Progenitor cell of endocrine pancreas (in vitro differentiated cells): ENCODE measurements at regions not wholly inside any gene's neighbourhood (a gene's known extent, or its start where the extent isn't known, plus 50 kb on each side); places are given as distances from the start of the nearest gene placed in this dataset.

ENCODE experiments used
- DNase-seq: peaks from one replicate; pipeline ENCODE4 v3.0.0; 2021; ENCODE audit warnings: low spot score; ENCODE audit not compliant: unreplicated experiment
- H3K27ac Mint-ChIP-seq: 2 replicates; pipeline ENCODE4 v1.8.0; 2021; ENCODE audit warnings: mild to moderate bottlenecking, moderate library complexity, mixed read lengths
- H3K27me3 Mint-ChIP-seq: 2 replicates; pipeline ENCODE4 v1.8.0; 2021; ENCODE audit warnings: mixed read lengths
- H3K36me3 Mint-ChIP-seq: 2 replicates; pipeline ENCODE4 v1.8.0; 2022; ENCODE audit warnings: mixed read lengths; ENCODE audit not compliant: insufficient read depth
- H3K4me1 Mint-ChIP-seq: 2 replicates; pipeline ENCODE4 v1.8.0; 2021; ENCODE audit warnings: low read depth, mixed read lengths
- H3K4me3 Mint-ChIP-seq: 2 replicates; pipeline ENCODE4 v1.8.0; 2021; ENCODE audit warnings: low read depth, mild to moderate bottlenecking, moderate library complexity, mixed read lengths
- H3K9me3 Mint-ChIP-seq: 2 replicates; pipeline ENCODE4 v1.8.0; 2021; ENCODE audit warnings: low read depth, mixed read lengths
- TF ChIP-seq, protein P1 (sequence below): fragments of 200-600 bp; sonication (generic); IDR thresholded peaks from one replicate; pipeline ENCODE4 v1.5.0; 2021; ENCODE audit warnings: antibody characterized with exemption, mild to moderate bottlenecking; ENCODE audit not compliant: unreplicated experiment

DNA sequence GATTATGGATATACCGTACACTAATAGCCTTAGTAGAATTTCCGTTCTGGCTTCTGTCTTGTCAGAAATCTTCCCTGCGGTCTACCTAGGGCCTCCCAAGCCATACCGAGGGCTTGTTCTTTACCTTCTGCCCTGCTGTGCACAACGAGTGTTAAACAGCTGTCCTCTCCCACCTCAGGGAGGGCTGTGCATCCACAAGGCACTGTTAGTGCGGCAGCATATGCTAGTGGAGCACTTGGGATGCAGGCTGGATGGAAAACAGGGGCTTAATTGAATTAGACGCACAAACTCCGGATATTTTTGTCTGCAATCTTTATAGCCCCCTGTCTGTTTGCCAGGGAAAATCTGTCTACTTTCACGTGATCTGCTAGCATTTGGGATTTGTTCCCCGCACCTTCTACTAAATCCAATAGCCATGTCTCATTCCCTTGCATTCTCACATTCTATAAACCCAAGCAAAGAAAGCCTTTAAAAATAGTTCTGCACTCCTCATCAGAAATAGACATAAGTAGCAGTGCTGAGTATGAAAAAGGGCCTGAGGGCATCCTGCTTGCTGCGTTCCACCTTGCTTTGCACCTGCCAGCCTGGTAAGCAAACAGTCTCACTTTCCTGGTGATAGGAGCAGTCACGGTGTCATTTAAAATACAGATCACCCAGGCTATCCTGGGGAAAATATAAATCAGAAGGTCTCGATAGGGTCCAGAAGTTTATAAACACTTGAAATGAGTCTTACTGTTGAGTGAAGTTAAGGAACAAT is 382.6 kb downstream of the RASEF start:
- no peaks in the 10 kb centered on the region for H3K36me3 Mint-ChIP-seq
- H3K4me3 Mint-ChIP-seq: no peak overlapping the region
- TF ChIP-seq, protein P1, sequence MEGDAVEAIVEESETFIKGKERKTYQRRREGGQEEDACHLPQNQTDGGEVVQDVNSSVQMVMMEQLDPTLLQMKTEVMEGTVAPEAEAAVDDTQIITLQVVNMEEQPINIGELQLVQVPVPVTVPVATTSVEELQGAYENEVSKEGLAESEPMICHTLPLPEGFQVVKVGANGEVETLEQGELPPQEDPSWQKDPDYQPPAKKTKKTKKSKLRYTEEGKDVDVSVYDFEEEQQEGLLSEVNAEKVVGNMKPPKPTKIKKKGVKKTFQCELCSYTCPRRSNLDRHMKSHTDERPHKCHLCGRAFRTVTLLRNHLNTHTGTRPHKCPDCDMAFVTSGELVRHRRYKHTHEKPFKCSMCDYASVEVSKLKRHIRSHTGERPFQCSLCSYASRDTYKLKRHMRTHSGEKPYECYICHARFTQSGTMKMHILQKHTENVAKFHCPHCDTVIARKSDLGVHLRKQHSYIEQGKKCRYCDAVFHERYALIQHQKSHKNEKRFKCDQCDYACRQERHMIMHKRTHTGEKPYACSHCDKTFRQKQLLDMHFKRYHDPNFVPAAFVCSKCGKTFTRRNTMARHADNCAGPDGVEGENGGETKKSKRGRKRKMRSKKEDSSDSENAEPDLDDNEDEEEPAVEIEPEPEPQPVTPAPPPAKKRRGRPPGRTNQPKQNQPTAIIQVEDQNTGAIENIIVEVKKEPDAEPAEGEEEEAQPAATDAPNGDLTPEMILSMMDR: no peak
- H3K9me3 Mint-ChIP-seq: peaks cover 2% of the 10 kb centered on the region
- H3K27ac Mint-ChIP-seq: no peak overlapping the region
- DNase-seq: no peak
- peaks cover 10% of the 10 kb centered on the region for H3K27me3 Mint-ChIP-seq
- H3K4me1 Mint-ChIP-seq: peaks cover 20% of the 10 kb centered on the region

DNA sequence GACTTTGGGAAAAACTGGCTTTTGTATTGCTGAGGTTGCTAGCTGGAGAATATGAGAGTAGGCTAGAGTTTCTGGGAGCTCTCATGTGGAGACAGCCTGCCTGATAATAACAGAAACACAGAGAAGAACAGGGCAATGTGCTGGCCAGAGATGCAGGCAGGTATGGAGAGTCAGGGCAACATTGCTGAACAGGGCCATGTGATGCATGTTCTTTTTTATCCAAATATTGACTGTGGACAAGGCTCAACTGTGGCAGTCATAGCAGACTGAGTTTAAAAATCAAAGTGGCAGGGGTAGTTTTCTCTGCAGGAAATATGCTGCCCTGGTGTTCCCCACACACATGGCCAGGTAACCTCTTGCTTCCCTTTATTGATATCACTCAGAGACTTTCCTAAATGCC is 381.1 kb downstream of the RASEF start:
- no peaks in the 10 kb centered on the region for H3K36me3 Mint-ChIP-seq
- DNase-seq: no peak
- H3K27me3 Mint-ChIP-seq: peaks cover 3% of the 10 kb centered on the region
- H3K9me3 Mint-ChIP-seq: peaks cover 2% of the 10 kb centered on the region
- H3K27ac Mint-ChIP-seq: no peak overlapping the region
- peaks cover 20% of the 10 kb centered on the region for H3K4me1 Mint-ChIP-seq
- TF ChIP-seq, protein P1: no peak
- H3K4me3 Mint-ChIP-seq: no peak overlapping the region

DNA sequence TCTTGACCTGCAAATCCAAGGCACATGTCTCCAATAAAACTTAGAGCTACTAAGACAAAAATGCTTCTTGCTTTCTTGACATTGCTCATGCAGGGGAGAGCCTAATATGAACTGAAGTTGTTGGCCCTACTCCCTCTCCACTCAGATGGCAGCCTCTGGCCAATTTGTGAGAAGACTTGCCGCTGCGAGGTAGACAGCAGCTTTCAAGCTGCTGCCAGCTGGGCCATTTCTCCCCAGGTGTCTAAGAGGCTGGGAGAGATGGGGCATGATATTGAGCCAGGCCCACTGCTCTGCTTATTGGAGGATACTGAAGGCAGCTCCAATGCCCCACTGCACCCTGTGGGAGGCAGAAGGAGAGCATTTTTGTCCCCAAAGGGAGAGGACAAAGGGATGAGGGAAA is 380.5 kb downstream of the RASEF start:
- Mint-ChIP-seq H3K36me3 (no peaks in the 10 kb centered on the region), H3K9me3 (peaks cover 2% of the 10 kb centered on the region), H3K27me3 (peaks cover 3% of the 10 kb centered on the region), H3K4me1 (peaks cover 20% of the 10 kb centered on the region), H3K27ac (no peak overlapping the region), H3K4me3 (no peak overlapping the region)
- TF ChIP-seq, protein P1: no peak
- DNase-seq: no peak

DNA sequence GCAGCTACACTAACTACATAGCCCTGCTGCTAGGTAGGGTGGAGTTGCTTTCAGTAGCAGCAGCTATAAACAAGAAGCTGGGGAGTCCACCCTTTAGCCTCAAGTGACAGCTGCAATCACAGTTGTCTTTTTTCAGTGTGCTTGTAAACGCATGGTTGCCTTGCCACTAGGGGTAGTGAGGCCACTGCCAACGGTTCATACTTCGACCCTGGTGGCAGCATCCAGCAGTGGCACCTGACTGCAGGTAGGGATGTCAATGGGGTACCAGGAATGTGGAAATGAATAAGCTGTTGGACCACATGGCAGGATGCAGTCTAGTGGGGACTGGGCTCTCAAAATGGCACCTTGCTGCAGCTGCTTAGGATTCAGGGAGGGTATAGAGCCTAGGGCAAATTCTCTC is 367.2 kb downstream of the RASEF start:
- H3K9me3 Mint-ChIP-seq: peaks cover 11% of the 10 kb centered on the region
- no peak overlapping the region for H3K4me3 Mint-ChIP-seq
- no peaks in the 10 kb centered on the region for H3K27me3 Mint-ChIP-seq
- TF ChIP-seq, protein P1: no peak
- no peaks in the 10 kb centered on the region for H3K4me1 Mint-ChIP-seq
- H3K27ac Mint-ChIP-seq: no peak overlapping the region
- no peaks in the 10 kb centered on the region for H3K36me3 Mint-ChIP-seq
- DNase-seq: no peak

DNA sequence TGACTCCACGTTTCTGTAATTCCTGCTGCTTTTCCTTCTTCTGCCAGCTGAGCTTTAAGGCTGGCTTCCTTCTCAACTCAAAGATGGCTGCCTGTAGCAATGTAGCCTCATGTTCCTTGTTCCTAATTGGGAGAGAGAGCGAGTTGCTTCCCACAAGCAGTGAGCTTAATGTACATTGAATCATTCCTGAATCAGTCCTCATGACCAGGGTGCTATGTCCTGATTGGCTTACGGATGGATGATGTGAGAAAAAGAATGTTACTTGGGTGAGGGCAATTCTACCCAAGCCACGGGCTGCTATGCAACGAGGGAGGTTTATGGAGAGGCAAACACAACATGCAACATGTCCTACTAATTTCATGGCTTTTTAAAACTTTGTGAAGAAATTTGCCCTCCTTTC is 356.2 kb downstream of the RASEF start:
- Mint-ChIP-seq H3K4me1 (peaks cover 9% of the 10 kb centered on the region), H3K36me3 (no peaks in the 10 kb centered on the region), H3K9me3 (peaks cover 7% of the 10 kb centered on the region), H3K27me3 (no peaks in the 10 kb centered on the region), H3K27ac (no peak overlapping the region), H3K4me3 (no peak overlapping the region)
- TF ChIP-seq, protein P1: no peak
- no peak for DNase-seq
